ENCODE measurements at regions not wholly inside any gene's neighbourhood (a gene's known extent, or its start where the extent isn't known, plus 50 kb on each side); places are given as distances from the start of the nearest gene placed in this dataset.
A peak's percentile ranks its signal among the peaks of the same experiment; 100 is the strongest.

DNA sequence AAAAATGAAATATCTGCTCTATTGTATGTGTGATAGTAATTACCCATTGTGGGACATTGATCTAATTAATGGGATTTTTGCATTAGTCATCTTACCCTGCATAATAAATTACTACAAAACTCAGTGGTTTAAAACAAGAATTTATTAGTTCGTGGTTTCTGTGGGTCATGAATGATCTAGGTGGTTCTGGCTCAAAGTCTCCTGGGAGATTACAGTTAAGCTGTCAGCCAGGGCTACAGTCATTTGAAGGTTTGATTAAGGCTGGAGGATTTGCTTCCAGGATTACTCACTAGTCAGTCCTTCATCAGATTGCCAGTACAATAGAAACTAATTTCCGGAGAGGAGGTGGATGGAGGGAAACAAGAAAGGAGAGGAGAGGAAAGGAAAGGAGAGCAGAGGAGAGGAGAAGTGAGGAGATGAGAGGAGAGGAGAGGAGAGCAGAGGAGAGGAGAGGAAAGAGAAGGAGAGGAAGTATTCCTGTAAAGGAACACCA lies 60.4 kb upstream of the TNFSF4 start (continued):
- TF ChIP-seq, protein P1, sequence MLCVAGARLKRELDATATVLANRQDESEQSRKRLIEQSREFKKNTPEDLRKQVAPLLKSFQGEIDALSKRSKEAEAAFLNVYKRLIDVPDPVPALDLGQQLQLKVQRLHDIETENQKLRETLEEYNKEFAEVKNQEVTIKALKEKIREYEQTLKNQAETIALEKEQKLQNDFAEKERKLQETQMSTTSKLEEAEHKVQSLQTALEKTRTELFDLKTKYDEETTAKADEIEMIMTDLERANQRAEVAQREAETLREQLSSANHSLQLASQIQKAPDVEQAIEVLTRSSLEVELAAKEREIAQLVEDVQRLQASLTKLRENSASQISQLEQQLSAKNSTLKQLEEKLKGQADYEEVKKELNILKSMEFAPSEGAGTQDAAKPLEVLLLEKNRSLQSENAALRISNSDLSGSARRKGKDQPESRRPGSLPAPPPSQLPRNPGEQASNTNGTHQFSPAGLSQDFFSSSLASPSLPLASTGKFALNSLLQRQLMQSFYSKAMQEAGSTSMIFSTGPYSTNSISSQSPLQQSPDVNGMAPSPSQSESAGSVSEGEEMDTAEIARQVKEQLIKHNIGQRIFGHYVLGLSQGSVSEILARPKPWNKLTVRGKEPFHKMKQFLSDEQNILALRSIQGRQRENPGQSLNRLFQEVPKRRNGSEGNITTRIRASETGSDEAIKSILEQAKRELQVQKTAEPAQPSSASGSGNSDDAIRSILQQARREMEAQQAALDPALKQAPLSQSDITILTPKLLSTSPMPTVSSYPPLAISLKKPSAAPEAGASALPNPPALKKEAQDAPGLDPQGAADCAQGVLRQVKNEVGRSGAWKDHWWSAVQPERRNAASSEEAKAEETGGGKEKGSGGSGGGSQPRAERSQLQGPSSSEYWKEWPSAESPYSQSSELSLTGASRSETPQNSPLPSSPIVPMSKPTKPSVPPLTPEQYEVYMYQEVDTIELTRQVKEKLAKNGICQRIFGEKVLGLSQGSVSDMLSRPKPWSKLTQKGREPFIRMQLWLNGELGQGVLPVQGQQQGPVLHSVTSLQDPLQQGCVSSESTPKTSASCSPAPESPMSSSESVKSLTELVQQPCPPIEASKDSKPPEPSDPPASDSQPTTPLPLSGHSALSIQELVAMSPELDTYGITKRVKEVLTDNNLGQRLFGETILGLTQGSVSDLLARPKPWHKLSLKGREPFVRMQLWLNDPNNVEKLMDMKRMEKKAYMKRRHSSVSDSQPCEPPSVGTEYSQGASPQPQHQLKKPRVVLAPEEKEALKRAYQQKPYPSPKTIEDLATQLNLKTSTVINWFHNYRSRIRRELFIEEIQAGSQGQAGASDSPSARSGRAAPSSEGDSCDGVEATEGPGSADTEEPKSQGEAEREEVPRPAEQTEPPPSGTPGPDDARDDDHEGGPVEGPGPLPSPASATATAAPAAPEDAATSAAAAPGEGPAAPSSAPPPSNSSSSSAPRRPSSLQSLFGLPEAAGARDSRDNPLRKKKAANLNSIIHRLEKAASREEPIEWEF (IDR thresholded peaks at IDR 0.05; ENCODE audit: insufficient replicate concordance, low read depth, low read length) = no peak
- TF ChIP-seq, protein P2, sequence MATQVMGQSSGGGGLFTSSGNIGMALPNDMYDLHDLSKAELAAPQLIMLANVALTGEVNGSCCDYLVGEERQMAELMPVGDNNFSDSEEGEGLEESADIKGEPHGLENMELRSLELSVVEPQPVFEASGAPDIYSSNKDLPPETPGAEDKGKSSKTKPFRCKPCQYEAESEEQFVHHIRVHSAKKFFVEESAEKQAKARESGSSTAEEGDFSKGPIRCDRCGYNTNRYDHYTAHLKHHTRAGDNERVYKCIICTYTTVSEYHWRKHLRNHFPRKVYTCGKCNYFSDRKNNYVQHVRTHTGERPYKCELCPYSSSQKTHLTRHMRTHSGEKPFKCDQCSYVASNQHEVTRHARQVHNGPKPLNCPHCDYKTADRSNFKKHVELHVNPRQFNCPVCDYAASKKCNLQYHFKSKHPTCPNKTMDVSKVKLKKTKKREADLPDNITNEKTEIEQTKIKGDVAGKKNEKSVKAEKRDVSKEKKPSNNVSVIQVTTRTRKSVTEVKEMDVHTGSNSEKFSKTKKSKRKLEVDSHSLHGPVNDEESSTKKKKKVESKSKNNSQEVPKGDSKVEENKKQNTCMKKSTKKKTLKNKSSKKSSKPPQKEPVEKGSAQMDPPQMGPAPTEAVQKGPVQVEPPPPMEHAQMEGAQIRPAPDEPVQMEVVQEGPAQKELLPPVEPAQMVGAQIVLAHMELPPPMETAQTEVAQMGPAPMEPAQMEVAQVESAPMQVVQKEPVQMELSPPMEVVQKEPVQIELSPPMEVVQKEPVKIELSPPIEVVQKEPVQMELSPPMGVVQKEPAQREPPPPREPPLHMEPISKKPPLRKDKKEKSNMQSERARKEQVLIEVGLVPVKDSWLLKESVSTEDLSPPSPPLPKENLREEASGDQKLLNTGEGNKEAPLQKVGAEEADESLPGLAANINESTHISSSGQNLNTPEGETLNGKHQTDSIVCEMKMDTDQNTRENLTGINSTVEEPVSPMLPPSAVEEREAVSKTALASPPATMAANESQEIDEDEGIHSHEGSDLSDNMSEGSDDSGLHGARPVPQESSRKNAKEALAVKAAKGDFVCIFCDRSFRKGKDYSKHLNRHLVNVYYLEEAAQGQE (IDR thresholded peaks at IDR 0.05; ENCODE audit: low read depth, low read length) = no peak
- TF ChIP-seq, protein P3, sequence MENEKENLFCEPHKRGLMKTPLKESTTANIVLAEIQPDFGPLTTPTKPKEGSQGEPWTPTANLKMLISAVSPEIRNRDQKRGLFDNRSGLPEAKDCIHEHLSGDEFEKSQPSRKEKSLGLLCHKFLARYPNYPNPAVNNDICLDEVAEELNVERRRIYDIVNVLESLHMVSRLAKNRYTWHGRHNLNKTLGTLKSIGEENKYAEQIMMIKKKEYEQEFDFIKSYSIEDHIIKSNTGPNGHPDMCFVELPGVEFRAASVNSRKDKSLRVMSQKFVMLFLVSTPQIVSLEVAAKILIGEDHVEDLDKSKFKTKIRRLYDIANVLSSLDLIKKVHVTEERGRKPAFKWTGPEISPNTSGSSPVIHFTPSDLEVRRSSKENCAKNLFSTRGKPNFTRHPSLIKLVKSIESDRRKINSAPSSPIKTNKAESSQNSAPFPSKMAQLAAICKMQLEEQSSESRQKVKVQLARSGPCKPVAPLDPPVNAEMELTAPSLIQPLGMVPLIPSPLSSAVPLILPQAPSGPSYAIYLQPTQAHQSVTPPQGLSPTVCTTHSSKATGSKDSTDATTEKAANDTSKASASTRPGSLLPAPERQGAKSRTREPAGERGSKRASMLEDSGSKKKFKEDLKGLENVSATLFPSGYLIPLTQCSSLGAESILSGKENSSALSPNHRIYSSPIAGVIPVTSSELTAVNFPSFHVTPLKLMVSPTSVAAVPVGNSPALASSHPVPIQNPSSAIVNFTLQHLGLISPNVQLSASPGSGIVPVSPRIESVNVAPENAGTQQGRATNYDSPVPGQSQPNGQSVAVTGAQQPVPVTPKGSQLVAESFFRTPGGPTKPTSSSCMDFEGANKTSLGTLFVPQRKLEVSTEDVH (IDR thresholded peaks at IDR 0.05; ENCODE audit: low read depth, partially characterized antibody) = no peak
- TF ChIP-seq, protein P4, sequence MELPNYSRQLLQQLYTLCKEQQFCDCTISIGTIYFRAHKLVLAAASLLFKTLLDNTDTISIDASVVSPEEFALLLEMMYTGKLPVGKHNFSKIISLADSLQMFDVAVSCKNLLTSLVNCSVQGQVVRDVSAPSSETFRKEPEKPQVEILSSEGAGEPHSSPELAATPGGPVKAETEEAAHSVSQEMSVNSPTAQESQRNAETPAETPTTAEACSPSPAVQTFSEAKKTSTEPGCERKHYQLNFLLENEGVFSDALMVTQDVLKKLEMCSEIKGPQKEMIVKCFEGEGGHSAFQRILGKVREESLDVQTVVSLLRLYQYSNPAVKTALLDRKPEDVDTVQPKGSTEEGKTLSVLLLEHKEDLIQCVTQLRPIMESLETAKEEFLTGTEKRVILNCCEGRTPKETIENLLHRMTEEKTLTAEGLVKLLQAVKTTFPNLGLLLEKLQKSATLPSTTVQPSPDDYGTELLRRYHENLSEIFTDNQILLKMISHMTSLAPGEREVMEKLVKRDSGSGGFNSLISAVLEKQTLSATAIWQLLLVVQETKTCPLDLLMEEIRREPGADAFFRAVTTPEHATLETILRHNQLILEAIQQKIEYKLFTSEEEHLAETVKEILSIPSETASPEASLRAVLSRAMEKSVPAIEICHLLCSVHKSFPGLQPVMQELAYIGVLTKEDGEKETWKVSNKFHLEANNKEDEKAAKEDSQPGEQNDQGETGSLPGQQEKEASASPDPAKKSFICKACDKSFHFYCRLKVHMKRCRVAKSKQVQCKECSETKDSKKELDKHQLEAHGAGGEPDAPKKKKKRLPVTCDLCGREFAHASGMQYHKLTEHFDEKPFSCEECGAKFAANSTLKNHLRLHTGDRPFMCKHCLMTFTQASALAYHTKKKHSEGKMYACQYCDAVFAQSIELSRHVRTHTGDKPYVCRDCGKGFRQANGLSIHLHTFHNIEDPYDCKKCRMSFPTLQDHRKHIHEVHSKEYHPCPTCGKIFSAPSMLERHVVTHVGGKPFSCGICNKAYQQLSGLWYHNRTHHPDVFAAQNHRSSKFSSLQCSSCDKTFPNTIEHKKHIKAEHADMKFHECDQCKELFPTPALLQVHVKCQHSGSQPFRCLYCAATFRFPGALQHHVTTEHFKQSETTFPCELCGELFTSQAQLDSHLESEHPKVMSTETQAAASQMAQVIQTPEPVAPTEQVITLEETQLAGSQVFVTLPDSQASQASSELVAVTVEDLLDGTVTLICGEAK (IDR thresholded peaks at IDR 0.05; ENCODE audit: borderline replicate concordance) = no peak
- TF ChIP-seq, protein P5, sequence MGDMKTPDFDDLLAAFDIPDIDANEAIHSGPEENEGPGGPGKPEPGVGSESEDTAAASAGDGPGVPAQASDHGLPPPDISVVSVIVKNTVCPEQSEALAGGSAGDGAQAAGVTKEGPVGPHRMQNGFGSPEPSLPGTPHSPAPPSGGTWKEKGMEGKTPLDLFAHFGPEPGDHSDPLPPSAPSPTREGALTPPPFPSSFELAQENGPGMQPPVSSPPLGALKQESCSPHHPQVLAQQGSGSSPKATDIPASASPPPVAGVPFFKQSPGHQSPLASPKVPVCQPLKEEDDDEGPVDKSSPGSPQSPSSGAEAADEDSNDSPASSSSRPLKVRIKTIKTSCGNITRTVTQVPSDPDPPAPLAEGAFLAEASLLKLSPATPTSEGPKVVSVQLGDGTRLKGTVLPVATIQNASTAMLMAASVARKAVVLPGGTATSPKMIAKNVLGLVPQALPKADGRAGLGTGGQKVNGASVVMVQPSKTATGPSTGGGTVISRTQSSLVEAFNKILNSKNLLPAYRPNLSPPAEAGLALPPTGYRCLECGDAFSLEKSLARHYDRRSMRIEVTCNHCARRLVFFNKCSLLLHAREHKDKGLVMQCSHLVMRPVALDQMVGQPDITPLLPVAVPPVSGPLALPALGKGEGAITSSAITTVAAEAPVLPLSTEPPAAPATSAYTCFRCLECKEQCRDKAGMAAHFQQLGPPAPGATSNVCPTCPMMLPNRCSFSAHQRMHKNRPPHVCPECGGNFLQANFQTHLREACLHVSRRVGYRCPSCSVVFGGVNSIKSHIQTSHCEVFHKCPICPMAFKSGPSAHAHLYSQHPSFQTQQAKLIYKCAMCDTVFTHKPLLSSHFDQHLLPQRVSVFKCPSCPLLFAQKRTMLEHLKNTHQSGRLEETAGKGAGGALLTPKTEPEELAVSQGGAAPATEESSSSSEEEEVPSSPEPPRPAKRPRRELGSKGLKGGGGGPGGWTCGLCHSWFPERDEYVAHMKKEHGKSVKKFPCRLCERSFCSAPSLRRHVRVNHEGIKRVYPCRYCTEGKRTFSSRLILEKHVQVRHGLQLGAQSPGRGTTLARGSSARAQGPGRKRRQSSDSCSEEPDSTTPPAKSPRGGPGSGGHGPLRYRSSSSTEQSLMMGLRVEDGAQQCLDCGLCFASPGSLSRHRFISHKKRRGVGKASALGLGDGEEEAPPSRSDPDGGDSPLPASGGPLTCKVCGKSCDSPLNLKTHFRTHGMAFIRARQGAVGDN (IDR thresholded peaks at IDR 0.05) = no peak
- TF ChIP-seq, protein P6, sequence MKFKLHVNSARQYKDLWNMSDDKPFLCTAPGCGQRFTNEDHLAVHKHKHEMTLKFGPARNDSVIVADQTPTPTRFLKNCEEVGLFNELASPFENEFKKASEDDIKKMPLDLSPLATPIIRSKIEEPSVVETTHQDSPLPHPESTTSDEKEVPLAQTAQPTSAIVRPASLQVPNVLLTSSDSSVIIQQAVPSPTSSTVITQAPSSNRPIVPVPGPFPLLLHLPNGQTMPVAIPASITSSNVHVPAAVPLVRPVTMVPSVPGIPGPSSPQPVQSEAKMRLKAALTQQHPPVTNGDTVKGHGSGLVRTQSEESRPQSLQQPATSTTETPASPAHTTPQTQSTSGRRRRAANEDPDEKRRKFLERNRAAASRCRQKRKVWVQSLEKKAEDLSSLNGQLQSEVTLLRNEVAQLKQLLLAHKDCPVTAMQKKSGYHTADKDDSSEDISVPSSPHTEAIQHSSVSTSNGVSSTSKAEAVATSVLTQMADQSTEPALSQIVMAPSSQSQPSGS (IDR thresholded peaks at IDR 0.05; ENCODE audit: low read length) = peak; percentile 31; the same call in 1 of the 2 replicates

Data from GM12878 (cell line).